SK-N-SH (cell line): ENCODE measurements at regions not wholly inside any gene's neighbourhood (a gene's known extent, or its start where the extent isn't known, plus 50 kb on each side); places are given as distances from the start of the nearest gene placed in this dataset.

Source experiments
- CTCF ChIA-PET: fragments of 300-600, 350-600 bp; formaldehyde crosslinking; extraction: SDS; loops from one replicate; lab custom pipeline; 2021; lab: Yijun Ruan, JAX
- POLR2A ChIA-PET: fragments of 350-600 bp; sonication (Branson Sonifier 250); formaldehyde crosslinking; extraction: SDS; loops from one replicate; lab custom pipeline; 2020; ENCODE audit warnings: antibody characterized with exemption, inconsistent platforms; lab: Yijun Ruan, JAX
- DNase-seq: peaks from one replicate; pipeline ENCODE4 v3.0.0; 2012
- H2AFZ ChIP-seq: fragments of 200-600 bp; sonication (generic); 2 replicates; pipeline ENCODE4 v1.8.1; 2016; ENCODE audit warnings: antibody characterized with exemption, mild to moderate bottlenecking, low read depth
- H3F3A ChIP-seq: fragments of 200-600 bp; sonication (generic); replicated peaks from 2 replicates; pipeline ENCODE3; 2016; ENCODE audit warnings: antibody characterized with exemption, mild to moderate bottlenecking; ENCODE audit not compliant: insufficient read depth
- H3K27ac ChIP-seq, 2 experiments: fragments of 200-500 bp in 1 of 2; fragments of 200-600 bp in 1 of 2; sonication (Bioruptor generic) in 1 of 2; sonication (generic), shearing (Covaris generic) in 1 of 2; 2 replicates each; pipeline versions ENCODE4 v1.5.1 to v1.6.1; 2014 to 2016; ENCODE audit warnings: low read depth in 2 of 2, inconsistent platforms in 1 of 2, low read length in 1 of 2, mild to moderate bottlenecking in 1 of 2, mixed read lengths in 1 of 2
- H3K27me3 ChIP-seq: fragments of 200-600 bp; sonication (generic), shearing (Covaris generic); 2 replicates; pipeline ENCODE4 v1.6.1; 2016; ENCODE audit warnings: mixed run types; ENCODE audit not compliant: insufficient read depth
- H3K36me3 ChIP-seq, 2 experiments: fragments of 200-500 bp in 1 of 2; fragments of 200-600 bp in 1 of 2; sonication (Bioruptor generic) in 1 of 2; sonication (generic) in 1 of 2; replicated peaks in 1 of 2; 2 replicates each; pipeline versions ENCODE3 to v1.5.1; 2014 to 2016; ENCODE audit warnings: low read length in 1 of 2, mild to moderate bottlenecking in 1 of 2; ENCODE audit not compliant: insufficient read depth in 2 of 2, control insufficient read depth in 1 of 2
- H3K4me1 ChIP-seq, 2 experiments: fragments of 200-500 bp in 1 of 2; fragments of 200-600 bp in 1 of 2; sonication (Bioruptor generic) in 1 of 2; sonication (generic), shearing (Covaris generic) in 1 of 2; 2 replicates each; pipeline versions ENCODE4 v1.5.1 to v1.6.1; 2014 to 2016; ENCODE audit warnings: low read depth in 1 of 2, low read length in 1 of 2, mixed run types in 1 of 2; ENCODE audit not compliant: insufficient read depth in 2 of 2, control insufficient read depth in 1 of 2
- H3K4me2 ChIP-seq: fragments of 200-600 bp; sonication (generic), shearing (Covaris generic); 2 replicates; pipeline ENCODE4 v1.6.1; 2017; ENCODE audit warnings: mixed run types
- H3K4me3 ChIP-seq, 2 experiments: fragments of 200-500 bp in 1 of 2; fragments of 200-600 bp in 1 of 2; sonication (Bioruptor generic) in 1 of 2; sonication (generic), shearing (Covaris generic) in 1 of 2; 2 replicates each; pipeline versions ENCODE4 v1.5.1 to v1.8.1; 2014 to 2016; ENCODE audit warnings: low read depth in 2 of 2, inconsistent platforms in 1 of 2, low read length in 1 of 2, mild to moderate bottlenecking in 1 of 2, mixed read lengths in 1 of 2, moderate library complexity in 1 of 2
- H3K79me2 ChIP-seq: fragments of 200-600 bp; sonication (generic); 2 replicates; pipeline ENCODE4 v1.8.1; 2017; ENCODE audit warnings: mild to moderate bottlenecking; ENCODE audit not compliant: insufficient read depth
- H3K9ac ChIP-seq: fragments of 200-600 bp; sonication (generic); 2 replicates; pipeline ENCODE4 v1.6.1; 2017; ENCODE audit warnings: mixed run types
- H3K9me2 ChIP-seq: fragments of 200-600 bp; sonication (generic); 2 replicates; pipeline ENCODE4 v1.6.1; 2017; ENCODE audit warnings: mixed run types
- H3K9me3 ChIP-seq: fragments of 200-600 bp; sonication (generic); 2 replicates; pipeline ENCODE4 v1.6.1; 2017; ENCODE audit warnings: mixed run types, mild to moderate bottlenecking, moderate library complexity
- H4K20me1 ChIP-seq: fragments of 200-600 bp; sonication (generic); 2 replicates; pipeline ENCODE4 v1.6.1; 2017; ENCODE audit warnings: mild to moderate bottlenecking, mixed run types; ENCODE audit not compliant: insufficient read depth
- ELF1 ChIP-seq: IDR thresholded peaks from 2 replicates; pipeline ENCODE4 v1.4.0; 2012
- IRF3 ChIP-seq: fragments of 150-350 bp; IDR thresholded peaks from 2 replicates; pipeline ENCODE4 v1.6.1; 2016; ENCODE audit warnings: mild to moderate bottlenecking, low read depth, low read length
- MEF2A ChIP-seq: IDR thresholded peaks from 2 replicates; pipeline ENCODE4 v1.4.0; 2012; ENCODE audit warnings: low read depth, borderline replicate concordance
- POLR2AphosphoS5 ChIP-seq: IDR thresholded peaks from 2 replicates; pipeline ENCODE4 v1.6.1; 2012; ENCODE audit warnings: low read depth, low read length
- RAD21 ChIP-seq: IDR thresholded peaks from 2 replicates; pipeline ENCODE4 v1.6.1; 2012; ENCODE audit warnings: mild to moderate bottlenecking, low read length
- RFX5 ChIP-seq: IDR thresholded peaks from 2 replicates; pipeline ENCODE4 v1.6.1; 2012; ENCODE audit warnings: mild to moderate bottlenecking, improper control_type of control experiment, low read length
- RXRA ChIP-seq: IDR thresholded peaks from 2 replicates; pipeline ENCODE4 v1.4.0; 2012; ENCODE audit warnings: low read depth, mild to moderate bottlenecking, borderline replicate concordance
- TAF1 ChIP-seq: IDR thresholded peaks from 2 replicates; pipeline ENCODE4 v1.6.1; 2012; ENCODE audit warnings: low read depth, mild to moderate bottlenecking, low read length, moderate library complexity, borderline replicate concordance
- TCF12 ChIP-seq: IDR thresholded peaks from 2 replicates; pipeline ENCODE4 v1.4.0; 2012
- USF2 ChIP-seq: fragments of 150-350 bp; IDR thresholded peaks from 2 replicates; pipeline ENCODE4 v1.6.1; 2017; ENCODE audit warnings: antibody characterized with exemption, low read length, low read depth, borderline replicate concordance
- YY1 ChIP-seq: IDR thresholded peaks from 2 replicates; pipeline ENCODE4 v1.4.0; 2012; ENCODE audit warnings: low read depth, mild to moderate bottlenecking
- WGBS: methylation state at CpG from one replicate; pipeline ENCODE4 v1.1.6; 2017; ENCODE audit warnings: low lambda C conversion rate; 5-methylcytosine and 5-hydroxymethylcytosine counted together

- ChIA-PET POLR2A (no interaction called here), CTCF (no interaction called here)
- H3K4me2 ChIP-seq: no peak overlapping the region
- no peaks in the 10 kb centered on the region for H3K4me1 ChIP-seq
- no peaks in the 10 kb centered on the region for H3K9me2 ChIP-seq
- H3K36me3 ChIP-seq: no peaks in the 10 kb centered on the region
- no peak overlapping the region for H3K9ac ChIP-seq
- no peaks in the 10 kb centered on the region for H3F3A ChIP-seq
- H2AFZ ChIP-seq: no peak overlapping the region
- H3K79me2 ChIP-seq: no peaks in the 10 kb centered on the region
- WGBS: 1% methylated on average over 4 of the region's 4 CpGs
- H3K9me3 ChIP-seq: peaks cover 4% of the 10 kb centered on the region; the same call in 1 of the 2 replicates
- DNase-seq: no peak
- no peaks in the 10 kb centered on the region for H4K20me1 ChIP-seq
- H3K27ac ChIP-seq: no peak overlapping the region
- H3K4me3 ChIP-seq: no peak overlapping the region
- H3K27me3 ChIP-seq: no peaks in the 10 kb centered on the region
- TF ChIP-seq ELF1 (no peak), YY1 (no peak), TAF1 (no peak), USF2 (no peak), IRF3 (no peak), TCF12 (no peak)
Observed at GRCh38 chr3:3383461-3383860, 204.0 kb upstream of the CRBN start.

- Histone ChIP-seq H2AFZ (no peak overlapping the region), H3K79me2 (no peaks in the 10 kb centered on the region)
Observed at GRCh38 chr3:3372210-3372777, 192.8 kb upstream of the CRBN start.

More at GRCh38 chr3:3372210-3372777, 192.8 kb upstream of the CRBN start:
- no peaks in the 10 kb centered on the region for H3K4me1 ChIP-seq
- H3K27ac ChIP-seq: no peak overlapping the region
- no peak overlapping the region for H3K9ac ChIP-seq
- ChIA-PET CTCF (no interaction called here), POLR2A (no interaction called here)
- H3K4me3 ChIP-seq: no peak overlapping the region
- H3K27me3 ChIP-seq: no peaks in the 10 kb centered on the region
- H3F3A ChIP-seq: no peaks in the 10 kb centered on the region
- H3K4me2 ChIP-seq: no peak overlapping the region
- no peak for DNase-seq
- no peaks in the 10 kb centered on the region for H3K9me3 ChIP-seq
- no peaks in the 10 kb centered on the region for H3K36me3 ChIP-seq
- H4K20me1 ChIP-seq: no peaks in the 10 kb centered on the region
- H3K9me2 ChIP-seq: no peaks in the 10 kb centered on the region
- no peak for TF ChIP-seq RXRA
- no peak for TF ChIP-seq RFX5
- no peak for TF ChIP-seq USF2
- no peak for TF ChIP-seq MEF2A
- TF ChIP-seq POLR2AphosphoS5: no peak
- no peak for TF ChIP-seq RAD21
- under 1% methylated on average over 5 of the region's 5 CpGs for WGBS
